ENCODE measurements at regions not wholly inside any gene's neighbourhood (a gene's known extent, or its start where the extent isn't known, plus 50 kb on each side); places are given as distances from the start of the nearest gene placed in this dataset.

DNA sequence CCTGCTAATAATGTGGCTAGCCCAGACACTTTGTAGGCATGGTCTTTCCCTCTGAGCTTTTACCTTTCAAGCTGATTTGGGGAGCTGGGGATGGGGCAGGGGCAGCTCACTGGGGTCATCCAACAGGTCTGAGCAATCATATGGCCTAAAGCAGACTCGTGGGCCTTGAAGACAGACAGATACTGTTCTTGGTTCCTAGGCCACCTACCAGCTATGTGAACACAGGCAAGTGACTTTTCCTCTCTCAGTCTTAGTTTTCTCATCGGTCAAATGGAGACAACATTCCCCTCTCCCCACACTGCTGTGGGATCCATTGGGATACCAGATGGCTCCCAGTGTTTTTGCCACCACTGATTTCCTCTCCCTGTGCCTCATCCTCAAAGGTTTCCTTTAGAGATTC is 181.8 kb downstream of the RRAGC start:
- no peak overlapping the region for H3K27ac ChIP-seq
- no peak for TF ChIP-seq ZFX (IDR thresholded peaks at IDR 0.05)
- TF ChIP-seq, protein P1, sequence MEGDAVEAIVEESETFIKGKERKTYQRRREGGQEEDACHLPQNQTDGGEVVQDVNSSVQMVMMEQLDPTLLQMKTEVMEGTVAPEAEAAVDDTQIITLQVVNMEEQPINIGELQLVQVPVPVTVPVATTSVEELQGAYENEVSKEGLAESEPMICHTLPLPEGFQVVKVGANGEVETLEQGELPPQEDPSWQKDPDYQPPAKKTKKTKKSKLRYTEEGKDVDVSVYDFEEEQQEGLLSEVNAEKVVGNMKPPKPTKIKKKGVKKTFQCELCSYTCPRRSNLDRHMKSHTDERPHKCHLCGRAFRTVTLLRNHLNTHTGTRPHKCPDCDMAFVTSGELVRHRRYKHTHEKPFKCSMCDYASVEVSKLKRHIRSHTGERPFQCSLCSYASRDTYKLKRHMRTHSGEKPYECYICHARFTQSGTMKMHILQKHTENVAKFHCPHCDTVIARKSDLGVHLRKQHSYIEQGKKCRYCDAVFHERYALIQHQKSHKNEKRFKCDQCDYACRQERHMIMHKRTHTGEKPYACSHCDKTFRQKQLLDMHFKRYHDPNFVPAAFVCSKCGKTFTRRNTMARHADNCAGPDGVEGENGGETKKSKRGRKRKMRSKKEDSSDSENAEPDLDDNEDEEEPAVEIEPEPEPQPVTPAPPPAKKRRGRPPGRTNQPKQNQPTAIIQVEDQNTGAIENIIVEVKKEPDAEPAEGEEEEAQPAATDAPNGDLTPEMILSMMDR (conservative IDR thresholded peaks at IDR 0.05): no peak

GRCh38 chr1:38677311-38677710 is 182.3 kb downstream of the RRAGC start:
- TF ChIP-seq ZFX (IDR thresholded peaks at IDR 0.05): no peak
- TF ChIP-seq, protein P1 (conservative IDR thresholded peaks at IDR 0.05): no peak

GRCh38 chr1:38672692-38673091 is 186.9 kb downstream of the RRAGC start:
- H3K27ac ChIP-seq: no peak overlapping the region
- TF ChIP-seq ZFX (IDR thresholded peaks at IDR 0.05): no peak
- TF ChIP-seq, protein P1 (conservative IDR thresholded peaks at IDR 0.05): no peak

More at GRCh38 chr1:38677311-38677710, 182.3 kb downstream of the RRAGC start:
- no peak overlapping the region for H3K27ac ChIP-seq

GRCh38 chr1:38671221-38671620 is 188.4 kb downstream of the RRAGC start:
- no peak overlapping the region for H3K27ac ChIP-seq
- TF ChIP-seq ZFX (IDR thresholded peaks at IDR 0.05): no peak
- TF ChIP-seq, protein P1 (conservative IDR thresholded peaks at IDR 0.05): no peak

GRCh38 chr1:38670544-38671122 is 188.9 kb downstream of the RRAGC start:
- TF ChIP-seq, protein P1 (conservative IDR thresholded peaks at IDR 0.05): no peak
- no peak for TF ChIP-seq ZFX (IDR thresholded peaks at IDR 0.05)

GRCh38 chr1:38667626-38668025 is 191.9 kb downstream of the RRAGC start:
- TF ChIP-seq ZFX (IDR thresholded peaks at IDR 0.05): no peak
- TF ChIP-seq, protein P1 (conservative IDR thresholded peaks at IDR 0.05): no peak
- H3K27ac ChIP-seq: no peak overlapping the region

More at GRCh38 chr1:38670544-38671122, 188.9 kb downstream of the RRAGC start:
- no peak overlapping the region for H3K27ac ChIP-seq

GRCh38 chr1:38662126-38662525 is 197.4 kb downstream of the RRAGC start:
- TF ChIP-seq, protein P1 (conservative IDR thresholded peaks at IDR 0.05): no peak
- TF ChIP-seq ZFX (IDR thresholded peaks at IDR 0.05): no peak
- H3K27ac ChIP-seq: no peak overlapping the region
